Upper lobe of left lung (tissue), 4 donors: ENCODE measurements at regions not wholly inside any gene's neighbourhood (a gene's known extent, or its start where the extent isn't known, plus 50 kb on each side); places are given as distances from the start of the nearest gene placed in this dataset.

ENCODE experiments used
- EP300 ChIP-seq, 4 donors: sonication (generic); formaldehyde crosslinking; IDR thresholded peaks; one replicate each; pipeline ENCODE4 v1.5.1; 2017; ENCODE audit warnings: antibody characterized with exemption in 4 of 4, control low read depth in 2 of 4
- POLR2A ChIP-seq, 4 donors: fragments of 450-650 bp; IDR thresholded peaks; one replicate each; pipeline ENCODE4 v1.5.1; 2016 to 2017; ENCODE audit warnings: antibody characterized with exemption in 4 of 4, mild to moderate bottlenecking in 2 of 4
- POLR2AphosphoS5 ChIP-seq, 2 donors: sonication (generic); formaldehyde crosslinking; IDR thresholded peaks; one replicate each; pipeline ENCODE4 v1.5.1; 2017; ENCODE audit warnings: antibody characterized with exemption in 2 of 2
- TF ChIP-seq, protein P1 (sequence below), 6 experiments: fragments of 450-650 bp in 4 of 6; fragments of 200-600 bp in 2 of 6; sonication (generic) in 2 of 6; IDR thresholded peaks; one replicate each; pipeline ENCODE4 v1.5.1; 2016 to 2019; ENCODE audit warnings: antibody characterized with exemption in 6 of 6

- no peak for TF ChIP-seq POLR2A (IDR thresholded peaks at IDR 0.05)
- TF ChIP-seq, protein P1, sequence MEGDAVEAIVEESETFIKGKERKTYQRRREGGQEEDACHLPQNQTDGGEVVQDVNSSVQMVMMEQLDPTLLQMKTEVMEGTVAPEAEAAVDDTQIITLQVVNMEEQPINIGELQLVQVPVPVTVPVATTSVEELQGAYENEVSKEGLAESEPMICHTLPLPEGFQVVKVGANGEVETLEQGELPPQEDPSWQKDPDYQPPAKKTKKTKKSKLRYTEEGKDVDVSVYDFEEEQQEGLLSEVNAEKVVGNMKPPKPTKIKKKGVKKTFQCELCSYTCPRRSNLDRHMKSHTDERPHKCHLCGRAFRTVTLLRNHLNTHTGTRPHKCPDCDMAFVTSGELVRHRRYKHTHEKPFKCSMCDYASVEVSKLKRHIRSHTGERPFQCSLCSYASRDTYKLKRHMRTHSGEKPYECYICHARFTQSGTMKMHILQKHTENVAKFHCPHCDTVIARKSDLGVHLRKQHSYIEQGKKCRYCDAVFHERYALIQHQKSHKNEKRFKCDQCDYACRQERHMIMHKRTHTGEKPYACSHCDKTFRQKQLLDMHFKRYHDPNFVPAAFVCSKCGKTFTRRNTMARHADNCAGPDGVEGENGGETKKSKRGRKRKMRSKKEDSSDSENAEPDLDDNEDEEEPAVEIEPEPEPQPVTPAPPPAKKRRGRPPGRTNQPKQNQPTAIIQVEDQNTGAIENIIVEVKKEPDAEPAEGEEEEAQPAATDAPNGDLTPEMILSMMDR (IDR thresholded peaks at IDR 0.05) = no peak
- TF ChIP-seq POLR2AphosphoS5 (IDR thresholded peaks at IDR 0.05) = no peak
- no peak for TF ChIP-seq EP300 (IDR thresholded peaks at IDR 0.05)
Observed at GRCh38 chr5:57054671-57055070, 102.7 kb upstream of the MIER3 start.
